ENCODE measurements at regions not wholly inside any gene's neighbourhood (a gene's known extent, or its start where the extent isn't known, plus 50 kb on each side); places are given as distances from the start of the nearest gene placed in this dataset.

GRCh38 chr12:102759466-102759865, 157.6 kb downstream of the PAH start:
- H3K4me1 ChIP-seq (ENCODE audit: control insufficient read depth in 5 of 5, insufficient read depth in 5 of 5, low read length in 5 of 5), result peaks cover 0 to 33% (median 2%) of the 10 kb centered on the region in 5 donors
- DNase-seq (no peak), ATAC-seq (ENCODE audit: insufficient read depth, low FRiP score) (no peak)
- H3K9ac ChIP-seq (ENCODE audit: insufficient read depth in 1 of 2, low read length in 2 of 2), result no peak overlapping the region
- TF ChIP-seq CTCF (IDR thresholded peaks at IDR 0.05; ENCODE audit: control extremely low read depth, extremely low read depth), result no peak
- H3K36me3 ChIP-seq (ENCODE audit: control insufficient read depth in 4 of 4, insufficient read depth in 4 of 4, low read length in 4 of 4), result no peaks in the 10 kb centered on the region
- no peak overlapping the region for H3K4me3 ChIP-seq
- no peaks in the 10 kb centered on the region for H3K9me3 ChIP-seq (ENCODE audit: control insufficient read depth in 4 of 4, insufficient read depth in 3 of 4, low read length in 3 of 4)
- no peak overlapping the region for H3K27ac ChIP-seq (ENCODE audit: low read depth in 1 of 2, low read length in 1 of 2)
- no peaks in the 10 kb centered on the region for H3K27me3 ChIP-seq (ENCODE audit: control insufficient read depth in 3 of 3, insufficient read depth in 3 of 3, low read length in 2 of 3)
- WGBS, 2 donors, result 64 to 75% methylated on average over 2 of the region's 2 CpGs

- 72 to 81% methylated on average over 1 of the region's 1 CpG for WGBS, 2 donors
- Histone ChIP-seq H3K27me3 (ENCODE audit: control insufficient read depth in 3 of 3, insufficient read depth in 3 of 3, low read length in 2 of 3) (no peaks in the 10 kb centered on the region), H3K27ac (ENCODE audit: low read depth in 1 of 2, low read length in 1 of 2) (no peak overlapping the region), H3K4me3 (no peak overlapping the region), H3K4me1 (ENCODE audit: control insufficient read depth in 5 of 5, insufficient read depth in 5 of 5, low read length in 5 of 5) (peaks cover 0 to 23% (median 2%) of the 10 kb centered on the region in 5 donors), H3K9me3 (ENCODE audit: control insufficient read depth in 4 of 4, insufficient read depth in 3 of 4, low read length in 3 of 4) (no peaks in the 10 kb centered on the region), H3K9ac (ENCODE audit: insufficient read depth in 1 of 2, low read length in 2 of 2) (no peak overlapping the region), H3K36me3 (ENCODE audit: control insufficient read depth in 4 of 4, insufficient read depth in 4 of 4, low read length in 4 of 4) (no peaks in the 10 kb centered on the region)
- no peak for DNase-seq
- no peak for TF ChIP-seq CTCF (IDR thresholded peaks at IDR 0.05; ENCODE audit: control extremely low read depth, extremely low read depth)
- no peak for ATAC-seq (ENCODE audit: insufficient read depth, low FRiP score)
These were observed 159.2 kb downstream of the PAH start for GRCh38 chr12:102757882-102758226.

- Histone ChIP-seq H3K27me3 (ENCODE audit: control insufficient read depth in 3 of 3, insufficient read depth in 3 of 3, low read length in 2 of 3) (no peaks in the 10 kb centered on the region), H3K36me3 (ENCODE audit: control insufficient read depth in 4 of 4, insufficient read depth in 4 of 4, low read length in 4 of 4) (no peaks in the 10 kb centered on the region), H3K9me3 (ENCODE audit: control insufficient read depth in 4 of 4, insufficient read depth in 3 of 4, low read length in 3 of 4) (no peaks in the 10 kb centered on the region), H3K9ac (ENCODE audit: insufficient read depth in 1 of 2, low read length in 2 of 2) (no peak overlapping the region), H3K4me1 (ENCODE audit: control insufficient read depth in 5 of 5, insufficient read depth in 5 of 5, low read length in 5 of 5) (peaks cover 0 to 18% (median 2%) of the 10 kb centered on the region in 5 donors), H3K4me3 (no peak overlapping the region), H3K27ac (ENCODE audit: low read depth in 1 of 2, low read length in 1 of 2) (no peak overlapping the region)
- no peak for TF ChIP-seq CTCF (IDR thresholded peaks at IDR 0.05; ENCODE audit: control extremely low read depth, extremely low read depth)
- ATAC-seq (ENCODE audit: insufficient read depth, low FRiP score), result no peak
- 68 to 82% methylated on average over 8 of the region's 8 CpGs for WGBS, 2 donors
- peak in 1 of 3 donors; percentile 21 for DNase-seq
These were observed 159.7 kb downstream of the PAH start for GRCh38 chr12:102757154-102757881.

- ATAC-seq (ENCODE audit: insufficient read depth, low FRiP score), result no peak
- no peak overlapping the region for H3K27ac ChIP-seq (ENCODE audit: low read depth in 1 of 2, low read length in 1 of 2)
These were observed 160.5 kb downstream of the PAH start for GRCh38 chr12:102756530-102756929.

More at GRCh38 chr12:102756530-102756929, 160.5 kb downstream of the PAH start:
- Histone ChIP-seq H3K4me3 (no peak overlapping the region), H3K9ac (ENCODE audit: insufficient read depth in 1 of 2, low read length in 2 of 2) (no peak overlapping the region), H3K4me1 (ENCODE audit: control insufficient read depth in 5 of 5, insufficient read depth in 5 of 5, low read length in 5 of 5) (peaks cover 0 to 18% (median 2%) of the 10 kb centered on the region in 5 donors), H3K27me3 (ENCODE audit: control insufficient read depth in 3 of 3, insufficient read depth in 3 of 3, low read length in 2 of 3) (no peaks in the 10 kb centered on the region), H3K36me3 (ENCODE audit: control insufficient read depth in 4 of 4, insufficient read depth in 4 of 4, low read length in 4 of 4) (no peaks in the 10 kb centered on the region), H3K9me3 (ENCODE audit: control insufficient read depth in 4 of 4, insufficient read depth in 3 of 4, low read length in 3 of 4) (no peaks in the 10 kb centered on the region)
- WGBS, 2 donors, result 51 to 66% methylated on average over 3 of the region's 3 CpGs
- no peak for TF ChIP-seq CTCF (IDR thresholded peaks at IDR 0.05; ENCODE audit: control extremely low read depth, extremely low read depth)
- peak in 1 of 3 donors; percentile 28 for DNase-seq
